NCI-H1048 (cell line): ENCODE measurements at regions not wholly inside any gene's neighbourhood (a gene's known extent, or its start where the extent isn't known, plus 50 kb on each side); places are given as distances from the start of the nearest gene placed in this dataset.
"Not testable (repeated sequence)": the region's sequence is repeated elsewhere in the genome, so short reads cannot be mapped to it uniquely, and the experiment has no call there.

ENCODE experiments used
- DNase-seq: peaks from one replicate; lab custom pipeline; 2025; lab: John Stamatoyannopoulos, UW

DNA sequence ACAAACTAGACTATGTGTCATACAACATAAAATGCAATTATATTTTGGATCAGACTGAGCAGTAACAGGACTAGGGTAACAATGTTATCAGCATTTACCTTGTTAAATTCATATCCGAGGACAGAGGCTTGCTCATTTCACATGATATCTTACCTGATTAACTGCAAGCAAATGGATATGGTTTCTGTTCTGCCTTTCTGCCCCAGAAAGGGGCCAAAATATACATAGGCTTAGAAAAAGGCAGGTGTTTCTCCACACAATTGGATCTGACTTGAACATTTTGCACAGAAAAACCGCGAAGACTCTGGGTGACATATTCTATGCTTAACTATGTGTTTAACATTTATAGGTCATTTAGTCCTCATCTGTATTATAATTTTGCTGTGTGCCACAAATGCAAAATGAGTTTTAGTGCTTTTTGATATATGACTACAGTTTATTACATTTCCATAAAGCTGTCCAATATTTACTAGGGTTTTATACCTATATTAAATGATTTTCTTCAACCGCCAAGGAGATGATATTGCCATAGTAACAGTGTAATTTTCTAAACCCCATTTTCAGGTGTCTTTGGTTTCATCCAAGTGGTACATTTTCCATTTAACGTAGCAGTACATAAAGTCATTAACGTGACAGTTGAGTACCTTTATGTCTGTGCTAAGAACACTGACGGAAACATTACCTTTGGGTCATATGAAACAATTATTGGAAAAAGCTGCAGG is 249.3 kb upstream of the KRR1 start:
- no peak for DNase-seq

DNA sequence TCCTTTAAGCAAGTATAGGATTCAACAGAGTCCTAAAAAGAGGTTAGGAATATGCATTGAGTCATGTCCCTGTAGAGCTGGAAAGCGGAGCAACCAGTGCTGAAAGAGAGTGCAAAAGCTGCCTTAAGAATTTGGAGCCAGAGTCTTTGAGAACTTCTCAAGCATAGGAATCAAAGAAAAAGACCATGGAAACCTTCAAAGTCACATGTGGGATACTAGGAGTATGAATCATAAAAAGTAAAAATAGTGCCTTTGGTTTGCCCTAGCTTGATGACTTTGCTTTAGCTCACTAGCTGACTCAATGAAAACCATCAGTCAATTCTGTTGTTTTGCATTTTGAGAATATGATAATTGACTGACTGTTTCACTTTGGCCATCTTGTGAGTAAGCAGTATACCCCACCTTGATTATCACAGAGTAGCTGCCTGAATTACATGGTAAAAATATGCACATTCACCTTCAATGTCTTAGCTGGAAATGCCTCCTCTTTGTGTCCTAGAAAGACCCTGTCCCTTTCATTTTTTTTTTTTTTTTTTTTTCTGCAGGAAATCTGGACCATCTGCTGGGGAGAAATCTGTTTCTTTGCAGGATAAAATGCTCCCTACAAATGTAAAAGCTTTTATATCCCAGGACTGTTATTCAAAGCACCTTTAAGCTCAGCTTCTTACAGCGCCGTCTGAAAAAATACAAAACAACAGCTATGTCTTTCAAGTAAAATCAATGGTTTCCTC is 248.6 kb upstream of the KRR1 start:
- DNase-seq, result no peak

DNA sequence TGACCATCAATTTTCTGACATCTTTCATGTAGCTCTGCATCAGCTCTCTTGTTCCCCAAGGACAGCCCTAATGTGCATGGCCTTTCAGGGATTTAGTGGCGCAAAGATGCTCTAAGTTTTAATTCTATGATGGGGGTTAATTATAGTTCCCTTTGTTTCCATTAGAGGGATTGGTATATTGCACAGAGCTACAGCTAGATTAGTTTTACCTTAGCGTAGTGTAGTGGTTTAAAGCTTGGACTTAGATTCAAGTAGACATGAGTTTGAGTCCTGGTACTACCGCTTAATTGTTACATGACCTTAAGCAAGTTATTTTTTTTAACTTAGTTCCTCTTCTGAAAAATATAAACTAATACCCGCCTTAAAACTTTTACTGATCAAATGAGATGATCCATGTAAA is 247.8 kb upstream of the KRR1 start:
- DNase-seq, result no peak

- DNase-seq, result no peak
Measured at GRCh38 chr12:75756771-75757170, 245.4 kb upstream of the KRR1 start.

DNA sequence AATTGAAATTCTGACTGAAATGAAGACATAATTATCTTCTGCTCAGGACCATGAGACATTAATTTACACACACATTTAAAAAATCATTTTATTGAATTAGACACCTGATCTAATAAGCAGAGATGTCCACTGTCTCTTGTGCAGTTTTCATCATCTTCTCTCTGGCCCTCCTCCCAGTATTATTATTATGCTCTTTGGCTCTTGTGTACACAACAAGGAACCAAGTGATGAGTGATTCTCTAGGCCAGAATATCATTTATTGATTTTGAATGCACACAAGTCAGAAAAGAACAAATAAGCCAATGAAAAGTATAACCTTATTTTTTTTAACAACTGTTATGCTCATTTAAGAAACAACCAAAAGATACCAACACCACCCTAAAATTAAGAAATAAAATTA is 244.7 kb upstream of the KRR1 start:
- DNase-seq, result no peak

DNA sequence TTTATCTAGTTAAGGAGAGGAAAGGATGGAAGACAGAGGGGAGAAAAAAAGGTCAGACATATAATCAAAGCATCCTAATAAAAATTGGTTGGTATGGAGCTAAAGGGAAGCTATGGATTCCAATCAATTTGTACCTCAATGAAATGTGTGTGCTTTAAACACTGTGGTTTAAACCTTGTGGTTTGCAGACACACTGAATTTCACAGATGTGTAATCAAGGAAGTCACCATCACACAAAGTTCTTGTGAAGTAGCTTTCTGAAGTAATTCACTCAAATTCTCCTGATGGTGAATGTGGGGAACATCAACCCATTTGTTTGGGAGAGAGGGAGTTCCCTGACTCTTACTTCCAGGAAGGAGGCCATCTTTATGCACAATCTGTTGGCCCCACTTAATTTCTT is 243.3 kb upstream of the KRR1 start:
- DNase-seq, result no peak

DNA sequence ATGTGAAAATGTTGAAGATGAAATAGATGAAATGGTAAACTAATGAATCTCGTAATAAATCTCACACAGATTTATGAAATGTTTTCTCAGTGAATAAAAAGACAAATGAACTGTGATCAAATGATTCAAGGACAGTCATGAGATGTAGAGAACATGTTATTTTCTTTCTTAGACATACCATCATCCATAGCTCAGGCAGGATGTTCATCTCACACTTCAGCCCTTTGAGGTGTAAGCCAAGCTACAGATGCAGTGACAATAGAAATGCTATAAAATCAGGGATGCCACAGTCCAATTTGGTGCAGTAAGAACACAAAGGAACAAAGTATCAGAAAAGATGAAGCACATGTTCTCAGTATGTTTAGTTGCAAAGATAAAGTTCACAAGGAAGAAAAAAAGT is 242.7 kb upstream of the KRR1 start:
- DNase-seq, result no peak

- DNase-seq, result no peak
Measured at GRCh38 chr12:75751769-75752471, 240.5 kb upstream of the KRR1 start.

DNA sequence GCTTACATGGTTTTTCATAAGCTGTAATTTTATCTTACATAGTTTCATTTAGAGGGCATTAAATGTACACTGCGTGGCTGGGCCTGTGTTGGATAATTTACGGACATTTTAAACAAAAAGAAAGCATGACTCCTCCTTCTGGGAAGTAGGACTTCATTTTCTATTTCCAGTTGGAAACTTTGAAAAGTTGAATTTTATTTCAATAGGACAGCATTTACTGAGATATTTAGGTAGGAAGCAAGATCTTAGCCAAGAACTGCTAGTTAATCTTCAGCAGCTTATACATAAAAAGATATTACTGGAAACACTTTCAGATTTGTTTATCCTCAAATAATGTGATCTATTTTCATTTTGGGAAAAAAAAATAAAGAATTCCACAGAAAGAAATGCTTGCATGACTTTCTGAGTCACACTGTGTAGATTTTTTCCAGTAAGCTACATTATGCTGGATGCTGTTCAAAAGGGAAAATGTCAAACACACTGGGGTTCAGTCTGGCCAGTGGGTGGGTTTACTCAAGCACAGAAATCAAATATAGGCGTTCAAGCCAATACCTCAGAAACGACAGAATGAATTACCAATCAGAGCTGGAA is 239.4 kb upstream of the KRR1 start:
- DNase-seq, result no peak

GRCh38 chr12:75748990-75749389 is 237.6 kb upstream of the KRR1 start:
- DNase-seq, result not testable (repeated sequence)

- no peak for DNase-seq
Measured at GRCh38 chr12:75748136-75748535, 236.7 kb upstream of the KRR1 start.

GRCh38 chr12:75747572-75748021 is 236.2 kb upstream of the KRR1 start:
- DNase-seq, result no peak

- no peak for DNase-seq
Measured at GRCh38 chr12:75746621-75747020, 235.2 kb upstream of the KRR1 start.

- DNase-seq, result no peak
Measured at GRCh38 chr12:75744607-75745256, 233.3 kb upstream of the KRR1 start.

DNA sequence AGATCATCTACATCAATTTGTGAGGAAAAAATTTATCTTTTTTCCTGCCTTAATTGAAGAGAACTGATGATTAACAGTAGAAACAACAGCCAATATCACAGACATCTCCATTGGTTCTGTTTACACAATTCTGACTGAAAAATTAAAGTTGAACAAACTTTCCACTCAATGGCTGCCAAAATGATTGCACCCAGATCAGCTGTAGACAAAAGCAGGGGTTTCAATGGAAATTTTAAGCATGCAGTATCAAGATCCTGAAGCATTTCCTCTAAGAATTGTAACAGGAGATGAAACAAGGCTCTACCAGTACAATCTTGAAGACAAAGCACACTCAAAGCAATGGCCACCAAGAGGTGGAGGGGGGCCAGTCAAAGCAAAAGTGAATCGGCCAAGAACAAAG is 231.6 kb upstream of the KRR1 start:
- no peak for DNase-seq

GRCh38 chr12:75742048-75742447 is 230.6 kb upstream of the KRR1 start:
- DNase-seq, result no peak

DNA sequence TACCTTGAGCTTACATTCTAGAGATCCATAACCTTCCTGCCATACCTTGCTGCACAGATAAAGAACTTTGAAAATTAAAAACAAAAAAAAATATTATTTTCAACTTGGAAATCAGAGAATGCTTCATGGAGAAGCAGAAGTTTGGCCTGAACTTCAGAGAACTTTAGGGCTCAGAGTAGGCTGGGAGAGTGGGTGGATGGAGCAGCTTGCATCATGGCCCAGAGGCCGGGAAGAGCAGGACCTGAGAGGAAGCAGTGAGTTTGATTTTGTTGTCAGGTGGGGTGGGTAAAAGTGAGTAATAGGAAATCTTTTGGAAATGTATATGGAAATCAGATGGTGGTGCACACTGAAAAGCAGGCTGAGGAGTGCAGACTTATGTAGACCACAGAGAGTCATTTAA is 228.5 kb upstream of the KRR1 start:
- DNase-seq, result no peak

DNA sequence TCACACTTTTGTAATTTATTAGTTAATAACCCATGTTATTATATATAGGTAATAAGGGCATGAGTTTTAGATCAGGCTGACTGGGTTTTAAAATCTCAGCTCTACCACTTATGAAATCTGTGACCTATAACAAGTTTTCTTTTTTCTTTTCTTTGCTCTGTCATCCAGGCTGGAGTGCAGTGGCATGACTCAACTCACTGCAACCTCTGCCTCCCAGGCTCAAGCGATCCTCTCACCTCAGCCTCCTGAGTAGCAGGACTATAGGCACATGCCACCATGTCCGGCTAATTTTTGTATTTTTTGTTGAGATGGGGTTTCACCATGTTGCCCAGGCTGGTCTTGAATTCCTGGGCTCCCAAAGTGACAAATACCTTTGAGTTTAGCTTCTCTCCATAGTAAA is 227.7 kb upstream of the KRR1 start:
- DNase-seq, result not testable (repeated sequence)

DNA sequence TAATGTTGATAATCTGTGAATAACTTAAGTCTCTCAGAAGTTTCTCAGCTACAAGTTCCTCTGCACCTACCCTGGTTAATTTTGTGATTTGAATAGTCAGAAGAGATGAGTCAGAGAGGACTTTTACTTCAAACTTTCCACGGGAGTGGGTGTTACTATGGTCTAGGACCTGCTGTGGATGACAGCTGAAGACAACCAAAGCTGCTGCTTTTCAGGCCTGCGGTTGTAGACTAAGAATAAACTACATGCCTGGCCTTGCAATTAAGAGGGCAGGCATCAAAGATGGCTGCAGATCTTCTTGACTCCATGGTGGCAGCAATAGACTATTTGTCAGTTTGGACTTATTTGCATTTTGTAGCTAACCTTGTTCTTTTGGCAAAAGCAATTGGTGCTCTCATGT is 227.1 kb upstream of the KRR1 start:
- no peak for DNase-seq

- DNase-seq, result no peak
Measured at GRCh38 chr12:75735853-75736252, 224.4 kb upstream of the KRR1 start.

GRCh38 chr12:75728826-75729225 is 217.4 kb upstream of the KRR1 start:
- DNase-seq, result no peak

DNA sequence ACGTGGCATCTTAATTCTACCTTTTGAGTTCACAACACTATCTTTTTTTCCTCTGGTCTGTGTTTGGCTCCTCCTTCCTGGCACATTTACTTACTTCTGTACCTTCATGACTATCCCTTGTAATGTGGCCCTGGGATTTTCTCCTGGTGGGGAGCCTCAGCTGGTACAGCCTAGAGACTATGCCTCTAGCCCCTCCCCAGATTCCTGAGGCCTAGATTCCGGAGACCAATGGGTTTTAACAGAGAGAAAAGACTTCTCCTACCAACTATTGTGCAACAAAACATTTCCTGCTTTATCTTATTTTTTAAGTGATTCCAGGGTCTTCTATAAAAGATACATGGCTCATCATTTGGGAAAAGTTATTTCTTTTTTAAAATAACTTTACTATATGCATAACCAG is 216.2 kb upstream of the KRR1 start:
- DNase-seq, result no peak
